Fibroblast of skin of right biceps (primary cell): ENCODE measurements at regions not wholly inside any gene's neighbourhood (a gene's known extent, or its start where the extent isn't known, plus 50 kb on each side); places are given as distances from the start of the nearest gene placed in this dataset.
"Not testable (repeated sequence)": the region's sequence is repeated elsewhere in the genome, so short reads cannot be mapped to it uniquely, and the experiment has no call there.

ENCODE experiments used
- DNase-seq: peaks from one replicate; pipeline ENCODE4 v3.0.0-alpha.2; 2013

DNA sequence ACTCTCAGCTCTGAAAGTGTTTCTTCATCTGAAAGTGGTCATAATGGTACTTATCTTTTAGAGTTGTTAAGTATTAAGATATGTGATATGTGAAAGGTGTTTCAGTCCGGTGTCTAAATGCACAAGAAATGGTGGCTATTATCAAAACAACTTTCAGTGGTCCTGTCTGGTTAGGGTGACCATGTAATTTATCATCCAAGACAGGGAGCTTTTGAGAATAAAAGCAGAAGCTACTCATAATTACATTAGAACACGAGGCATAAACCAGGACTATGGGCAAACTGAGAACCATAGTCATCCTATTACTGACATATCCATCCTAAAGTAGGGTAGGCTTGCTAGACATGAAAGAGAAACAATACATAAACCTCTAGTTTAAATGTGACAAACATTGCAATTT, 418.1 kb upstream of the SEMA6A start:
- DNase-seq, result no peak

DNA sequence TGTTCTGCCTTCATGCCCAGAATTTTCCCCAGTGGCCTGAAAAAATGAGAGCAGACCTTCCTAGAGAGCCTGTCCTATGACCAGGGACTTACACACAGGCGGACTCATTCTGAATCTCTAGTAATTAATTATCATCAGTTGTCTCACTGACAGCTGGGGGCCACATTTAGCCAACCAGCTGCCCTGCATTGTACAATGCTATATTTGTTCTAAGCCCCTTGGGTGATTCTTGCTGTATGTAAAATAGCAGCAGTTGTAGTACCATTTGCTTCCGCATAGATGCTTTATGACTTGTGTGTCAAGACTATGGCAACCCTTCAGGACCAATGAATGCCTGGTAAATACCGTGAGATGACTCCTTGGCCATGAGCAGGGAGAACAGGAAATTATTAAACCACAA, 415.4 kb upstream of the SEMA6A start:
- DNase-seq, result peak; percentile 0

DNA sequence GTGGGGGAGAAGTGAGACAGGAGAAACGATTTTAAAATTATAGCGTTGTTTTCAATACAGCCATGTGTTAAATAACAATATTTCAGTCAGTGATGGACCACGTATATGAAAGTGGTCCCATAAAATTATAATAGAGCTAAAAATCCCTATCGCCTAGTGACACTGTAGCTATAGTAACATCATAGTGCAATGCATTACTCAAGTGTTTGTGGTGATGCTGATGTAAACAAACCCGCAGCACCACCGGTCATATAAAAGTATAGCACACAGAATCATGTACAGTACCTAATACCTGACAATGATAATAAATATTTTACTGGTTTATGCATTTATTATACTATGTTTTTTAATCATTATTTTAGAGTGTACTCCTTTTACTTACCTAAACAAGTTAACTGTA, 407.4 kb upstream of the SEMA6A start:
- DNase-seq, result no peak

GRCh38 chr5:116980581-116980980, 406.0 kb upstream of the SEMA6A start:
- no peak for DNase-seq

DNA sequence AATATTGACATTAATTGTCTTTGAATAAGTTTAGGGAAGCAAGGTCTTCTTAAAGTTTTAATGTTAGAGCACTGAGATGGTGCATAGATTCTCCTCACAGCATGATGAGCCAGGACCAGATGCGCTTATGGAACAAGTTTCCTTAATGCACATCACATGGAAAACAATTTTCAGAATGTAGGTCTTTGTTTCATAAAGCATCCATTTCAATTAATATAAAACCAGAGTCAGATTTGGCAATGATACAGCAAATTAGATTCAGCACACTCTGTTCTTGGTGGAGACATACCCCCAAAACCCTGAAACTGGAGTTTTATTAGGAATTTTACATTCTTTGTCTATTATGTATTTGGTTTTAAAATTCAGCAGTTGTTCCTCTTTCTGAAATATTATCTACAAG, 402.1 kb upstream of the SEMA6A start:
- DNase-seq, result no peak

GRCh38 chr5:116971131-116971530, 396.5 kb upstream of the SEMA6A start:
- no peak for DNase-seq

- DNase-seq, result no peak
These were observed 395.7 kb upstream of the SEMA6A start for GRCh38 chr5:116970318-116970717.

DNA sequence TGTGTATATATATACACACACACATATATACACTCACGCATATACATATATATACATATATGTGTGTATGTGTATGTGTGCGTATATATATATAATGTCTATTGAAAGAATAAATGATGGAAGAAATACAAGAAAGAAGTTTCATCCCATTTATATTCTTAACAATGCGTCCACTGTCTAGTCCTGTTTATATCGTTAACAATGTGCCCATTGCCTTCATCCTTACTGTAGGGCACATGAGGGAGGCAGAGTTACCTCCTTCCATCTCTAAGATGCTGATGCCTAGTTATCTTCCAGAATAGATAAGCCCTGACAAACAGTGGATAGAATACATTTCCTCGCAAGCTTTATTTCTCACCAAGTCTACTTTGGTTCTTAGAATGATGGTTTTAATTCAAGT, 389.8 kb upstream of the SEMA6A start:
- DNase-seq, result no peak

- DNase-seq, result no peak
These were observed 386.4 kb upstream of the SEMA6A start for GRCh38 chr5:116961021-116961420.

DNA sequence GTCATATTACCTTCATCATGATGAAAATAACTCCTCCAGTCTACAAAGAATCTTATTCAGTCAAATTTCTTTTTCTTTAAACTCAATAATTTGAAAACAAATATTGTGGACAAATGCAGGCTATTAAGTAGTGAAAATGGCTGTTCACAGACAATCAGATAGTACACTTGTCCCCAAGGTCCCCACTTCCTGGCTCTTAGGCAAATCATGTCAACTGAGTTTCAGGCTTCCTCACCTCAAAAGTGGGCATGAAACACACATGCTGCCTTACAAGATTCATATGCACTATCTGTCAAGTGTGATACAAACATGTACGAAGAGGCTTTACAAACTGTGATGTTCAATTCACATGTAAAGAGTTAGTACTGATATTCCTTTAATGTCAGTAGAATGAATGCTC, 385.2 kb upstream of the SEMA6A start:
- DNase-seq, result no peak

GRCh38 chr5:116953251-116953930, 378.8 kb upstream of the SEMA6A start:
- no peak for DNase-seq

GRCh38 chr5:116951219-116951618, 376.6 kb upstream of the SEMA6A start:
- DNase-seq, result no peak

- peak; percentile 33 for DNase-seq
These were observed 373.3 kb upstream of the SEMA6A start for GRCh38 chr5:116947691-116948528.

- DNase-seq, result not testable (repeated sequence)
These were observed 371.2 kb upstream of the SEMA6A start for GRCh38 chr5:116945613-116946382.

DNA sequence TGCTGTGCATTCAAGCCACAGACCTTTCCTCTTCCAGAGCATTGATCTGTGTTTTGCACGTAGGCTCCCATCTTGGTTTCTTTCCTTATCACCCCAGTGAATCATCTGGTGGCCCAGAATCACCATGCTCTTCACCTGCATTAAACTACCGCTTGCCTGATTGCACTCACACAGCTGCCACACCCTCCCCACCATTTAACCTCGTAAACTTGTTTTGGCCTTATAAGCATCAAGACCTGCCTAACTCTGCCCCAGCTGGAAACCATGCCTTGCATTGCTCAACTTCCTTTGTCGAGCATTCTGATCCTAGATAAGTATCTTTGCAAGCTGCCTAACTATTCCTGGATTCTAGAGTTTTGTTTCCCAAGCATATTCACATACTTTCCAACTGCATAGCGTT, 369.6 kb upstream of the SEMA6A start:
- DNase-seq, result peak; percentile 7

GRCh38 chr5:116942622-116943021, 368.0 kb upstream of the SEMA6A start:
- peak; percentile 48 for DNase-seq

DNA sequence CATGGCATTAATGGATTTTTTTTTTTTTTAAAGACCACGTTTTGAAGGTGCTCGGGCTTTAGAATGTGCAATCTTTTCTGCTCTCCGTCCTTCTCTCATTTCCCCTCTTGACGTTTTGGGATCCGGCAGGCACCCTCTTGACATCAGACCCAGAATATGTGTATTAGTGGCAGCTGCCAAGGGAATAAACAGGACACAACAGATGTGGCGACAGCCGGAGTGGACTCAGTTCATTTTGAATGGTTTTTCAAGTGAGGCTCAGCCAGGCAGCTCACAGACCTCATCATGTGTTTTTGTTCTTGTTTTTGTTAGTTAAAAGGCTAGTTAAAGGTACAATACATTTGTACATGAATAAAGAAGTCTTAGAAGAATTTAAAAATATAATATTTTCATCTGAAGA, 365.0 kb upstream of the SEMA6A start:
- no peak for DNase-seq

DNA sequence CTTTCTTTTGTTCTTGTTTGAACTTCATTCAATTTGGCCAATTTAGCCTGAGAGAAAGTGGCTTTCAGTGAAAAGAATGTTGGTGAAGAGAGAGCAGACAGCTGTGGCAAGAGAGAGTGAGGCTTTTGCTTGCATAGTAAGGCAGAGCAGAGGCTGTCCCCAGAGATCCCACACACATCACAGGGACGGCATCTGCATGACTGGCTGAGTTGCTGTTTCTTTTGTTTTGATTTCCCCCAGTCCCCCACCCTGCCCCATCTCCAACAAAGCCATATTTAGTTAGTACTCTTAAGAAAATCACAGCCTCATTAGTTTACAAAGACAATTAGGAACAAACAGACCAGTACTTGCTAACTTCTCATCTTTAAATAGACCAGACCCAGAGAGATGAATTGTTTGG, 363.9 kb upstream of the SEMA6A start:
- DNase-seq, result no peak

DNA sequence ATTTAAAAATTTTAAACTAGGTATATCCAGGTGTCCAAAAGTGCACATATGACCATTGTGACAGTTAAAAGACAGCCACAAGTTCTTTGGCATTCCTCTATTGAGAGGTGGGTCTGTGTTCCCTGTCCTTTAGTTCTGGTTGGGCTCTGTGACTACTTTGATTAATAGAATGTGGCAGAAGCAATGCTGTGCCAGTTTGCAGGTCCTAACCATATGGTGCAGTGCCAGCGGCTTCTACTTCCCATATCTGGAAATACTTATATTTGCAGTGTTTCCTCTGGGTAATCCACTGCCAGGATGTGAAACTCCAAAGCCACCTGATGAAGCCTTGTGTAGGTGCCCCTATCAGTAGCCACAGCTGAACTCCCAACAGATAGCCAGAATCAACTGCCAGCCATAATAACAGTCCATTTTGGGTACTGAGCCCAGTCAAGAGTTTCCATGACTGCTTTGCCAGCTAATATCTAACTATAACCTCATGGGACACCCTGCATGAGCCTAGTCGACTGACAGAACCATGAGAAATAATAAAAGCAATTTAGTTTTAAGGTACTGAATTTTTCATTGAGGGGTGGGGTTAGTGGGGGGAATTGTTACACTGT, 361.0 kb upstream of the SEMA6A start:
- DNase-seq, result no peak

DNA sequence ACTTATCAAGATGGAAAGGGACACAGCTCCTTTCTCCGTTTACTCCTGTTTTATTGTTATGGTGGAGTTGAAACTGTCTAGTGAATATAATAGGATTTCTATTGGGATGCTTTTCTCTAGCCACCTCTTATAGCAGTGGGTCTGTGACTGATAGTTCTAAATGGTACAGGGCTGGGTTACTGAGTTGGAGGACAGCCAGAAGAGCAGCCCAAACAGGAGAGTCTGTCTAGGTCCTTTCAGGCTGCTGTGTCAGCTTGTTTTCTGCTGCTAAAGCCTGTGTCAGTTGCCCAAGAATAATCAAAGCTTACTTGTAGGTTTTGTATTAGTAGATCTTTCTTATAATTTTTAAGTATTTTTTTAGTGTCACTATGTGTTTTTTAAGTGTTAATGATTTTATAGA, 356.0 kb upstream of the SEMA6A start:
- no peak for DNase-seq

DNA sequence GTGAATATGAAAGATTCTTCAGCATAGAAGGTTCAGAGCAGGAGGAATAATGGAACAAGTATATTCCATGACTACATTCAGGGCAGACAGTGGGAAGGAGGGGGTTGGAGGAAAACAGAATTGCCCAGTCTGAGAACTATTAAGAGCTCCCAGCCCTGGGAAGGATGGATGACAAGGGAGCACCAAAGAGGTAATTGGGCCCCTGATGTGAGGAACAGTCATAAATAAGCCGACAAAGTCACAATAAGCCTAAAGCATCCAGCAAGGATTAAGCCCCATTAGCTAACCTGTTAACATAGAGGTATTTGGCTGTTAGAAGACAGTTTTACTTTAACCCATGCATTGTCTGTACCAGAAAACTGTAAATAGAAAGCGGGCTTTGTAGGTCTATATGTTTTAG, 348.7 kb upstream of the SEMA6A start:
- DNase-seq, result no peak

DNA sequence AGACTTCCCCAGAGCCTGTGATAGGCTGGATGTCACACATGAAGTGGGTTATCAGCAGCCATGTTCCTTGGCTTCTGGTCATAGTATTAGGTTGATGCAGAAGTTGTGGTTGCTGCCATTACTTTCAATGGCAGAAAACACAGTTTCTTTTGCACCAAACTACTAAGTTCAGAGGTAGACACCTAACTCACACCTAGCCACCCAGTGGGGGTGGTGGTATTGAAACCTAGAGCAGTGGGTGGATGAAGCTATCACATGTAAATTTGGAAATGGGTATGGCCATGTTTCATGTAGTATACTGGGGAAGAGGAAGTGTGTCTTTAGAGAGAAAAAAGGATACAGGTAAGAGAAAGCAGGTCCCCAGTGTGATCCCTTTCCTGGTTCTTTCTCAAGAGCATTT, 347.9 kb upstream of the SEMA6A start:
- no peak for DNase-seq

GRCh38 chr5:116914869-116915504, 340.4 kb upstream of the SEMA6A start:
- no peak for DNase-seq
